HuH-7.5 (cell line): ENCODE measurements at regions not wholly inside any gene's neighbourhood (a gene's known extent, or its start where the extent isn't known, plus 50 kb on each side); places are given as distances from the start of the nearest gene placed in this dataset.
"Not testable (repeated sequence)": the region's sequence is repeated elsewhere in the genome, so short reads cannot be mapped to it uniquely, and the experiment has no call there.

Source experiments
- DNase-seq: peaks from one replicate; pipeline ENCODE4 v3.0.0; 2011; ENCODE audit warnings: low spot score

- no peak for DNase-seq
These were observed 253.7 kb upstream of the DIAPH2 start for GRCh38 chrX:96430756-96431455.

GRCh38 chrX:96432647-96433046 lies 252.0 kb upstream of the DIAPH2 start:
- no peak for DNase-seq

- no peak for DNase-seq
These were observed 251.1 kb upstream of the DIAPH2 start for GRCh38 chrX:96433409-96434077.

GRCh38 chrX:96435378-96436035 lies 249.1 kb upstream of the DIAPH2 start:
- no peak for DNase-seq

- no peak for DNase-seq
These were observed 248.5 kb upstream of the DIAPH2 start for GRCh38 chrX:96436105-96436504.

GRCh38 chrX:96438803-96439202 lies 245.8 kb upstream of the DIAPH2 start:
- no peak for DNase-seq

GRCh38 chrX:96440941-96441340 lies 243.7 kb upstream of the DIAPH2 start:
- DNase-seq: no peak

- no peak for DNase-seq
These were observed 239.0 kb upstream of the DIAPH2 start for GRCh38 chrX:96445531-96446065.

- no peak for DNase-seq
These were observed 238.1 kb upstream of the DIAPH2 start for GRCh38 chrX:96446524-96446923.

- no peak for DNase-seq
These were observed 237.5 kb upstream of the DIAPH2 start for GRCh38 chrX:96447161-96447560.

GRCh38 chrX:96449191-96449590 lies 235.5 kb upstream of the DIAPH2 start:
- DNase-seq: no peak

- no peak for DNase-seq
These were observed 234.7 kb upstream of the DIAPH2 start for GRCh38 chrX:96449896-96450295.

- DNase-seq: no peak
These were observed 231.5 kb upstream of the DIAPH2 start for GRCh38 chrX:96453139-96453538.

GRCh38 chrX:96455078-96455477 lies 229.6 kb upstream of the DIAPH2 start:
- no peak for DNase-seq

- no peak for DNase-seq
These were observed 219.6 kb upstream of the DIAPH2 start for GRCh38 chrX:96464880-96465558.

GRCh38 chrX:96474029-96474740 lies 210.5 kb upstream of the DIAPH2 start:
- DNase-seq: no peak

- DNase-seq: no peak
These were observed 209.9 kb upstream of the DIAPH2 start for GRCh38 chrX:96474741-96475125.

- DNase-seq: no peak
These were observed 204.6 kb upstream of the DIAPH2 start for GRCh38 chrX:96480081-96480480.

- no peak for DNase-seq
These were observed 202.8 kb upstream of the DIAPH2 start for GRCh38 chrX:96481831-96482230.

- no peak for DNase-seq
These were observed 200.9 kb upstream of the DIAPH2 start for GRCh38 chrX:96483647-96484160.

- not testable (repeated sequence) for DNase-seq
These were observed 198.0 kb upstream of the DIAPH2 start for GRCh38 chrX:96486687-96487086.

GRCh38 chrX:96502507-96502906 lies 182.1 kb upstream of the DIAPH2 start:
- DNase-seq: no peak
